ENCODE measurements at regions not wholly inside any gene's neighbourhood (a gene's known extent, or its start where the extent isn't known, plus 50 kb on each side); places are given as distances from the start of the nearest gene placed in this dataset.
"Not testable (repeated sequence)": the region's sequence is repeated elsewhere in the genome, so short reads cannot be mapped to it uniquely, and the experiment has no call there.

- TF ChIP-seq REST (IDR thresholded peaks at IDR 0.05; ENCODE audit: low read depth, low read length); CTCF (IDR thresholded peaks at IDR 0.05); IRF3 (IDR thresholded peaks at IDR 0.05; ENCODE audit: low read depth, low read length); EP300 (IDR thresholded peaks at IDR 0.05; ENCODE audit: borderline replicate concordance in 1 of 2, low read depth in 1 of 2, low read length in 1 of 2); RCOR1 (IDR thresholded peaks at IDR 0.05; ENCODE audit: low read length); TAF1 (IDR thresholded peaks at IDR 0.05; ENCODE audit: borderline replicate concordance, low read depth, low read length); YY1 (IDR thresholded peaks at IDR 0.05; ENCODE audit: low read depth); MAX (IDR thresholded peaks at IDR 0.05; ENCODE audit: low read depth); POLR2AphosphoS5 (IDR thresholded peaks at IDR 0.05; ENCODE audit: low read depth, low read length); RAD21 (IDR thresholded peaks at IDR 0.05; ENCODE audit: low read length); GABPA (IDR thresholded peaks at IDR 0.05; ENCODE audit: low read depth); USF1 (IDR thresholded peaks at IDR 0.05; ENCODE audit: borderline replicate concordance, low read depth); MEF2A (IDR thresholded peaks at IDR 0.05; ENCODE audit: borderline replicate concordance, low read depth); EZH2phosphoT487 (IDR thresholded peaks at IDR 0.05; ENCODE audit: borderline replicate concordance, low read depth): not testable (repeated sequence)
Observed at GRCh38 chr2:111280709-111281286, 160.1 kb downstream of the BCL2L11 start.
